ENCODE measurements at regions not wholly inside any gene's neighbourhood (a gene's known extent, or its start where the extent isn't known, plus 50 kb on each side); places are given as distances from the start of the nearest gene placed in this dataset.
A peak's percentile ranks its signal among the peaks of the same experiment; 100 is the strongest.

GRCh38 chr4:152021788-152022438, 261.1 kb upstream of the GATB start:
- DNase-seq (ENCODE audit: low spot score): no peak

- DNase-seq (ENCODE audit: low spot score): no peak
These were observed 259.3 kb upstream of the GATB start for GRCh38 chr4:152020073-152020472.

GRCh38 chr4:152016303-152016620, 255.5 kb upstream of the GATB start:
- no peak for DNase-seq (ENCODE audit: low spot score)

GRCh38 chr4:152015597-152016302, 254.9 kb upstream of the GATB start:
- DNase-seq (ENCODE audit: low spot score): no peak

- peak; percentile 30 for DNase-seq (ENCODE audit: low spot score)
These were observed 253.5 kb upstream of the GATB start for GRCh38 chr4:152014280-152014679.

- DNase-seq (ENCODE audit: low spot score): no peak
These were observed 250.7 kb upstream of the GATB start for GRCh38 chr4:152011469-152011868.

GRCh38 chr4:152010710-152011079, 249.9 kb upstream of the GATB start:
- peak; percentile 13 for DNase-seq (ENCODE audit: low spot score)

- no peak for DNase-seq (ENCODE audit: low spot score)
These were observed 249.3 kb upstream of the GATB start for GRCh38 chr4:152009983-152010709.

GRCh38 chr4:152009031-152009670, 248.3 kb upstream of the GATB start:
- no peak for DNase-seq (ENCODE audit: low spot score)

- no peak for DNase-seq (ENCODE audit: low spot score)
These were observed 246.3 kb upstream of the GATB start for GRCh38 chr4:152007111-152007510.

GRCh38 chr4:152004801-152005200, 244.0 kb upstream of the GATB start:
- no peak for DNase-seq (ENCODE audit: low spot score)

GRCh38 chr4:152000518-152000917, 239.7 kb upstream of the GATB start:
- DNase-seq (ENCODE audit: low spot score): no peak

GRCh38 chr4:151998723-151999122, 237.9 kb upstream of the GATB start:
- DNase-seq (ENCODE audit: low spot score): no peak

GRCh38 chr4:151997461-151997860, 236.7 kb upstream of the GATB start:
- DNase-seq (ENCODE audit: low spot score): no peak

- DNase-seq (ENCODE audit: low spot score): no peak
These were observed 233.6 kb upstream of the GATB start for GRCh38 chr4:151994429-151994828.

GRCh38 chr4:151993521-151993920, 232.7 kb upstream of the GATB start:
- no peak for DNase-seq (ENCODE audit: low spot score)

GRCh38 chr4:151992332-151993154, 231.7 kb upstream of the GATB start:
- DNase-seq (ENCODE audit: low spot score): no peak

- DNase-seq (ENCODE audit: low spot score): no peak
These were observed 231.0 kb upstream of the GATB start for GRCh38 chr4:151991884-151992167.

GRCh38 chr4:151991001-151991883, 230.4 kb upstream of the GATB start:
- no peak for DNase-seq (ENCODE audit: low spot score)

- DNase-seq (ENCODE audit: low spot score): no peak
These were observed 229.4 kb upstream of the GATB start for GRCh38 chr4:151990201-151990600.

GRCh38 chr4:151988591-151988990, 227.8 kb upstream of the GATB start:
- no peak for DNase-seq (ENCODE audit: low spot score)
